Skeletal muscle cell (primary cell): ENCODE measurements at regions not wholly inside any gene's neighbourhood (a gene's known extent, or its start where the extent isn't known, plus 50 kb on each side); places are given as distances from the start of the nearest gene placed in this dataset.

Source experiments
- DNase-seq: peaks from one replicate; pipeline ENCODE4 v3.0.0-alpha.2; 2010; ENCODE audit warnings: low read depth
- H3K4me3 ChIP-seq: 2 replicates; pipeline ENCODE4 v1.5.1; 2011; ENCODE audit warnings: low read depth, mild to moderate bottlenecking, control low read depth, low read length, moderate library complexity

DNA sequence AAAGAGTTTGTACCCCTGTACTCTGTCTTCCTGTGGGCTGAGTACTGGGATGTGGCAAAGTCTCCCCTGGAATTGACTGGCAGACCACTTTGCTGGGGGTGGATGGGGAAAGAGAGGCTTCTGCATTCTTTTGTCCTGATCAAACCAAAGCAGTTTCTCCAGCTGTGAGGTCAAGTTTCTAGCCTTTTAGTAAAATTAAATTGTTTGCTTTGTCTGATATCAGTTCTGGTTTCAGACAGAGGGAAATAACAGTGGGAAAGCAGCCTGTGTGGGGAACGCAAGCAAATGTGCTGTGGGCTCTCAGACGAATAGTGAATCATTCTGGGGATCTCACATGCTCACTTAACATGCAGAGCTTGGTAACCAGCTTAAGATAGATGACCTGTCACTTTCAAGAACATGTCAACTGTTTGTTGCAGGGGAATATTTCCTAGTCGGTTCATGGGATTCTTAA is 151.6 kb downstream of the FAT3 start:
- DNase-seq: peak; percentile 78
- H3K4me3 ChIP-seq: no peak overlapping the region

- no peak overlapping the region for H3K4me3 ChIP-seq
- no peak for DNase-seq
Measured at GRCh38 chr11:92376680-92377079, 152.1 kb downstream of the FAT3 start.

- peak; percentile 65 for DNase-seq
Measured at GRCh38 chr11:92380882-92381281, 156.3 kb downstream of the FAT3 start.

DNA sequence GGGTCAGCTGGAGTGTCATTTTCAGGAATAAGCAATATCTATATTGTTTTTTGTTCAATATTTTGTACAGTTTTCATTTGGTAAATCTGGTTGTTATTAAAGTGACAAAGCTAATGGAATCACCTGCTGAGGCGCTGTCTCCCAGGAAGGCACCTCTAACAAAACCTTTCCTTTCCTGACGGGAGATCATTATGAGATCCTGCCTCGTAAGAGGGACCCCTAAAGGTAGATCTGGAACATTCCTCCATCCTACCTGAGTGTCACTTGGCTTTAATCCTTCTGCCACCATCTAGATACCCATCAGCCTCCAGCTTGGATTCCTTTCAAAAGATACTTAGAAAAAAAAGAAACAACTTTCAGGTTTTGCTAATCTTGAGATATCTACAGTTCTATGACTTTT is 157.7 kb downstream of the FAT3 start:
- DNase-seq: no peak
- no peak overlapping the region for H3K4me3 ChIP-seq

More at GRCh38 chr11:92380882-92381281, 156.3 kb downstream of the FAT3 start:
- no peak overlapping the region for H3K4me3 ChIP-seq

DNA sequence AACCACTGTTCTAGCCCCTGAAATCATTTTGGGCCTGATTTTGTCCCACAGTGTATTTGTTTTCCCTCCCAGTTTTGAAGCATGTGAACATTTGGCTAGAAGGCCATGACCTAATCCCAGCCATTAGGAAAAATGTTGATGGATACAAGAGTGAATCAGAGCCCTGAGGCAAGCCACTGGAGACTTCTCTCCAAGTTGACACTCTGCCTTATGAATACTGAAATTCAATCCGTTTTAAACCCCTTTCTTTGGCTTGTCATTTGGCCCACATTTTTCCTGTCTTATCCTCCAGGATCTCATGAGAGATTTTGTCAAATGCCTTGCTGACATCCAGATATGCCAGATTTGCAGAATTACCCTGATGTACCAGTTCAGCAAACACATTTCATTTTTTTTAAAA is 158.8 kb downstream of the FAT3 start:
- peak; percentile 36 for DNase-seq
- H3K4me3 ChIP-seq: no peak overlapping the region

DNA sequence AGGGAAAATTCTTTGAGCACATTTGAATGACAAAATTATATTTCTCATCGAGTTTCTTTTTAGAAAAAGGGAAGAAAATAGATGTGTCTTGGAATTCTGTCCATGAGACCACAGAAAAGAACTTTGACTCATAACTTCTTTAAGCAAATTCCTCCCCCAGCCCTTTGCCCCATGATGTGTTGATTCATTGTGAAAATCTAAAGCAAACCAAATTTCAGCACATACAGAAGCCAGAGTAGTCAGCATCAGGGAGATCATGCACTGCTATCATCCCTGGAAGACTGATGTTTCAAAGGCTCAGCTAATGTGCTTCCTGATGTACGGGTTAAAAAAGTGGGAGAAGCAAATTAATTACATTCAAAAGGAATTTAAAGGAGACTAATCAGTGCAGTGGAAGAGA is 159.7 kb downstream of the FAT3 start:
- peak; percentile 53 for DNase-seq
- H3K4me3 ChIP-seq: no peak overlapping the region

DNA sequence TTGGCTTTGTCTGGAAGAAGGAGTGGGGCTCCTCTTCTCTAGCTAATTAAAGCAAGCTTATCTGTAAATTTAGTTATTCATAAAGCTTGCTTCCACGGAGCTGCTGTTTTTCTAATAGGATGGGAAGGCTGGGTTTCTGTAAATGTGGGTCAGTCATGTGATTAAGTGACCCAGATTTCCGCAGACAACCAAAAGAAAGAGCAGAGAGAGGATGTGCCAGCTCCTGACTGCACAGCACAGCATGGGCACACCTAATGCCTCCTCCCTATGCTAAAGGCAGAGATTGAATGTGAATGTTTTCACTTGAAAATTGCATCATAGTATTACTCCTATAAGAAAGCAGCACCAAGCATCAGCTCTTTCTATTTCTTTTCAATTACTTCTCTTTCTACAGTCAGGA is 160.2 kb downstream of the FAT3 start:
- H3K4me3 ChIP-seq: no peak overlapping the region
- no peak for DNase-seq

- DNase-seq: no peak
Measured at GRCh38 chr11:92386577-92386976, 162.0 kb downstream of the FAT3 start.

DNA sequence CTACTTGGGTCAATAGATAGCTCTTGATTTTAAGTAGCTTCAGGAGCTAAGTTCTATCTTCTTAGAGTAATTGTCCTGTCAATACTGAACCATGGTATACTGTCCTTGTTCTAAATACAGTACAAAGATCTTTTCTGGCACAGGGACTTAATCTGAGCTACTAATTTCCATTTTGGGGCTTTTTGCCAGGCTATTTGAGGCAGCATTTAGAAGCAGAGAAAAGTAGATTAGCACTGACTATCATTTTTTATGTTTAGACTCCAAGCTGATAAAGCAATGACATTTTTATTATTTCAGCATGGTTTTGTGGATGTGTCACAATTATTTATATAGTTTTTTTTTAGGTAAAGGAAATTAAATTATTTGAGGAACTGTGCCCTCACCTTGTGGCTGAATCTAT is 163.2 kb downstream of the FAT3 start:
- no peak for DNase-seq
- H3K4me3 ChIP-seq: no peak overlapping the region

More at GRCh38 chr11:92386577-92386976, 162.0 kb downstream of the FAT3 start:
- no peak overlapping the region for H3K4me3 ChIP-seq

- DNase-seq: no peak
- H3K4me3 ChIP-seq: no peak overlapping the region
Measured at GRCh38 chr11:92388380-92388779, 163.8 kb downstream of the FAT3 start.

GRCh38 chr11:92390783-92391182 is 166.2 kb downstream of the FAT3 start:
- DNase-seq: no peak
- no peak overlapping the region for H3K4me3 ChIP-seq

GRCh38 chr11:92391364-92391763 is 166.7 kb downstream of the FAT3 start:
- DNase-seq: no peak
- H3K4me3 ChIP-seq: no peak overlapping the region

DNA sequence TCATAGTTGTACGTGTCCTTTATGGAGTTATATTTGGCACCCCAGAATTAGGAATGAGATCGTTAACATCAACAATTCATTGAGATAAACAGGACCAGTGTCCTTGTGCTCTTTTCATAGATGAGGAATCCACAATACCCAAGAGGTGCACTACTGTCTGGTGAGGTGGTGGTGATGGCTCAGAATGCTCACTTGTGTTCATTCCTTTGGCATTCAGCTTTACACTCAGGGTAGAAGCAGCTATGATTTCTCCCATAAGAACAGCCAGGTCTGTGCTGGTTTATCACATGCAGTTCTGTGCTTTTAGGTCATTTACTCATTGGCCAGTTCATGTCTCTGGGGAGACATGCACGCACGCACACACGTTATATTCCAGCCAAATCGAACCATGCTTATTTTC is 167.2 kb downstream of the FAT3 start:
- DNase-seq: peak; percentile 61
- no peak overlapping the region for H3K4me3 ChIP-seq

DNA sequence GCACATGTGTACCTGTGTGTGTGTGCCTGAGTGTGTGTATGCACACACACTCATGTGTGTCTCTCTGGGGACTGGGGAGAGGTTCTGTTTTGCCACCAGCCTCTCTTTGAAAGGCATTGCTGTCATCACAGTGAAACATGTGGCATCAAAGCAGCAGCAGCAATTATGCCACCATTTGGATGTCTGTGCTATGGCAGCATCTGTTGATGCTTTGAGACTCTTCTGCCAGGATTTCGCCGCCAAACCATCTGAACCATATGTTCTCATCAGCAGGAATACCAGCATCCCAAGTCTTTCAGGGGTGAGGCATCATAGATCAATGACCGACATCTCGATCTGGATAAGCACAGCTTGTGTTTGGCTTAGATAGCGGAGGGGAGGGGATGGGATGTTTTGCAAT is 168.6 kb downstream of the FAT3 start:
- DNase-seq: no peak
- H3K4me3 ChIP-seq: no peak overlapping the region

DNA sequence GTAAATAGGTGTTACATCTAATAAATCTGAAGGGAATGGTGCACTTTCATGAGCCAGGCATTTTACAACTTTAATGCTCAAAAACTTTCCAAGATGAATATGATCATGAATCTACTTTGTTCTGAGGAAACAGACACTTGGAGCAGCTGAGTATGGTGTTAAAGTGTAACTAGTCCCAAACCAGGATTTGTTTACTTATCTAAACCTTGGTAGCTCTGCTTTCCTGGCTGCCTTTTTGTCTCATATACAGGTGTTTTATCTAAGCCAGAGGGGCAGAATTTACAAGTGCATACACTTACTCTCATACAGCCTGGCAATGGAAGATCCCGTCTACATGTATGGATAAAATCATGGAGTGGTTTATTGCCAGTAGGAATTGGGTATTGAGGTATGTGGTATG is 171.5 kb downstream of the FAT3 start:
- no peak overlapping the region for H3K4me3 ChIP-seq
- DNase-seq: no peak

GRCh38 chr11:92397221-92397755 is 172.7 kb downstream of the FAT3 start:
- no peak overlapping the region for H3K4me3 ChIP-seq
- DNase-seq: no peak

DNA sequence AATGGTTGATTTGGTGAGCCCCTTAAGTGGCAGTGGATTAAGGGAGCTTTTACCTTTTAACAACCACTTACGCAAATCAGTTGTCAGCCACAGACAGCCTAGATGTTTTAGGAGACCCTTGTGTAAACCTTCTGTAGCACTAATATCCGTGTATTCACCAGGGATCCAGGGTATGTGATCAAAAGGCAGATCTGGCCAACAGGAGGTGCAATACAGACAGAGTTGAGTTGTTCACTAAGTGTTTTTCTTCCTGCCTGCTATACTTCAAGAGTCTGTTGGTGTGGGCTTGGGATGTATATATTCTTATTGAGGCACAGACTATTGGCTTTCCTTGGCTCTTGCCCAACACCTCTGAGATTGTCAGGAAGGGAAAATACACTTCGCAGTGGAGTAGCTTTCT is 175.1 kb downstream of the FAT3 start:
- no peak overlapping the region for H3K4me3 ChIP-seq
- no peak for DNase-seq

GRCh38 chr11:92401520-92401919 is 176.9 kb downstream of the FAT3 start:
- H3K4me3 ChIP-seq: no peak overlapping the region
- no peak for DNase-seq

DNA sequence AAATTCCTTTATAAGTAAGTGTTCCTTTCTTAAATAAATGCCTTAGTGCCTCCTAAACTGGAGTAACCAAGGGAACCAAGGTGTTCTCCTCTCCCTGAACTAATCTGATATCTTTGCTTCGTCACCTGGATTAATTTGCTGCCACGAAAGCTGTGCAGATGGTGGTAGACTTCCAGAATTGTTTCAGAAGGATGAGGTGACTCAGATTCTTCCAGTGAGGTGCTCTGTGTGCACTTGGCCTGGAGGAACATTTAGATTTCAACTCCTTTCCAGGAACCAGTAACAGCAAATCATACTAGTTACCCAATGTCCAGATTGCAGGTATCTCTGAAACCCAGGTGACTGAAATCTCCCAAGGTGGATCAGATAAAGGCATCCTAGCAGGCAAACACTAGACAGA is 181.9 kb downstream of the FAT3 start:
- no peak for DNase-seq

GRCh38 chr11:92409355-92409754 is 184.7 kb downstream of the FAT3 start:
- H3K4me3 ChIP-seq: no peak overlapping the region
- no peak for DNase-seq

More for the DNA sequence above, 181.9 kb downstream of the FAT3 start:
- no peak overlapping the region for H3K4me3 ChIP-seq

- no peak for DNase-seq
- H3K4me3 ChIP-seq: no peak overlapping the region
Measured at GRCh38 chr11:92409956-92410355, 185.3 kb downstream of the FAT3 start.

- no peak overlapping the region for H3K4me3 ChIP-seq
- no peak for DNase-seq
Measured at GRCh38 chr11:92410526-92410925, 185.9 kb downstream of the FAT3 start.
